Panc1 (cell line): ENCODE measurements at regions not wholly inside any gene's neighbourhood (a gene's known extent, or its start where the extent isn't known, plus 50 kb on each side); places are given as distances from the start of the nearest gene placed in this dataset.

Source experiments
- SIN3A ChIP-seq: IDR thresholded peaks from 2 replicates; pipeline ENCODE4 v1.6.1; 2012; ENCODE audit warnings: low read depth, mild to moderate bottlenecking, low read length, moderate library complexity, borderline replicate concordance; ENCODE audit not compliant: insufficient read depth
- TF ChIP-seq, protein P1 (sequence below): fragments of 450-650 bp; IDR thresholded peaks from 2 replicates; pipeline ENCODE4 v1.5.1; 2017; ENCODE audit warnings: mild to moderate bottlenecking

DNA sequence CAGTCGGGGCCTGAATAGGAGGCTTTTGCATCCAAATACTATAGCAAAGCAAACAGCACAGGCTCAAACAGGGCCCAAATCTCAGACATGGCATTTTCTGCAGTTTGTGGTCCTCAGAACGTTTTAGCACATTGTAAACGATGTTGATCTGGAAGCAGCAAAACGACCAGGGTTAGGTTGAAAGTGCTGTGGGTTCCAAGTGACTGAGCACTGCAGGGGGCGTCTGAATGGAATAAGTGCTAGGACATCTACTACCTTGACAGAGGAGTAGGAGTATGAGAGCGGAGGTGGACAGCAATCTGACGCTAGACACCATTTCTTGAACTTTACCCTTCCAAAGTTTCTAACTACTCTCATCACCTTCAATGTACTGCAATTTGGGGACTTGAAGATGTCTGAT is 214.9 kb downstream of the BARHL2 start:
- TF ChIP-seq, protein P1, sequence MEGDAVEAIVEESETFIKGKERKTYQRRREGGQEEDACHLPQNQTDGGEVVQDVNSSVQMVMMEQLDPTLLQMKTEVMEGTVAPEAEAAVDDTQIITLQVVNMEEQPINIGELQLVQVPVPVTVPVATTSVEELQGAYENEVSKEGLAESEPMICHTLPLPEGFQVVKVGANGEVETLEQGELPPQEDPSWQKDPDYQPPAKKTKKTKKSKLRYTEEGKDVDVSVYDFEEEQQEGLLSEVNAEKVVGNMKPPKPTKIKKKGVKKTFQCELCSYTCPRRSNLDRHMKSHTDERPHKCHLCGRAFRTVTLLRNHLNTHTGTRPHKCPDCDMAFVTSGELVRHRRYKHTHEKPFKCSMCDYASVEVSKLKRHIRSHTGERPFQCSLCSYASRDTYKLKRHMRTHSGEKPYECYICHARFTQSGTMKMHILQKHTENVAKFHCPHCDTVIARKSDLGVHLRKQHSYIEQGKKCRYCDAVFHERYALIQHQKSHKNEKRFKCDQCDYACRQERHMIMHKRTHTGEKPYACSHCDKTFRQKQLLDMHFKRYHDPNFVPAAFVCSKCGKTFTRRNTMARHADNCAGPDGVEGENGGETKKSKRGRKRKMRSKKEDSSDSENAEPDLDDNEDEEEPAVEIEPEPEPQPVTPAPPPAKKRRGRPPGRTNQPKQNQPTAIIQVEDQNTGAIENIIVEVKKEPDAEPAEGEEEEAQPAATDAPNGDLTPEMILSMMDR, result no peak
- no peak for TF ChIP-seq SIN3A
